DND-41 (cell line): ENCODE measurements at regions not wholly inside any gene's neighbourhood (a gene's known extent, or its start where the extent isn't known, plus 50 kb on each side); places are given as distances from the start of the nearest gene placed in this dataset.

Experiments
- EZH2 ChIP-seq: IDR thresholded peaks from 3 replicates; pipeline ENCODE4 v1.6.1; 2012; ENCODE audit warnings: borderline replicate concordance, low read depth, mild to moderate bottlenecking, moderate library complexity, low read length, inconsistent platforms; ENCODE audit not compliant: severe bottlenecking
- TF ChIP-seq, protein P1 (sequence below): IDR thresholded peaks from 2 replicates; pipeline ENCODE4 v1.5.1; 2012; ENCODE audit warnings: borderline replicate concordance, low read length, moderate library complexity, mild to moderate bottlenecking; ENCODE audit not compliant: poor library complexity, severe bottlenecking; ENCODE audit errors: extremely low read depth

DNA sequence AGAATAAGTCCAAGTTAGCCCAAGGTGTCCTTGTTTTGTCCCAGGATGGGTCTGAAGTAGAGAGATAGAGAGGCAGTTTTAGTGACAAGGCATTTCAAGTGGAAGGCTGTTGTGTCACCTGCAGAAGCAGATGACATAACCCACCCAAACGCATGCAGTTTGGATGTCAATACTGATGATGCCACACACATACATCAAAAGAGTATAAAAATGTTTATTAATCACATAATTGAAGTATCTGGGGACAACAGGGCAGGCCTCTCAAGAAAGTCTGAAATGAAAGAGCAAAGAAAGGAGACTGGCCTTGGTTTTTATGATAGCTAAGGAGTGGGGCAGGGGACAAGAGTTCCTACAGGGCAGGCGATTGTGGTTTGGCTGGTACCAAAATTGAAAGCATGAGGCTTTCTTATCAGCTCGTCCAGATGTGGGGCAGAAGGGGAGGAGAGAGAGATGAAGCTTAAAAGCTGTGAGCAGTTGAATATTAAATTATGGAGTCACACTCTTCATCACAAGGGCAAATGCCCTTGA is 78.4 kb upstream of the TSPAN8 start:
- TF ChIP-seq, protein P1, sequence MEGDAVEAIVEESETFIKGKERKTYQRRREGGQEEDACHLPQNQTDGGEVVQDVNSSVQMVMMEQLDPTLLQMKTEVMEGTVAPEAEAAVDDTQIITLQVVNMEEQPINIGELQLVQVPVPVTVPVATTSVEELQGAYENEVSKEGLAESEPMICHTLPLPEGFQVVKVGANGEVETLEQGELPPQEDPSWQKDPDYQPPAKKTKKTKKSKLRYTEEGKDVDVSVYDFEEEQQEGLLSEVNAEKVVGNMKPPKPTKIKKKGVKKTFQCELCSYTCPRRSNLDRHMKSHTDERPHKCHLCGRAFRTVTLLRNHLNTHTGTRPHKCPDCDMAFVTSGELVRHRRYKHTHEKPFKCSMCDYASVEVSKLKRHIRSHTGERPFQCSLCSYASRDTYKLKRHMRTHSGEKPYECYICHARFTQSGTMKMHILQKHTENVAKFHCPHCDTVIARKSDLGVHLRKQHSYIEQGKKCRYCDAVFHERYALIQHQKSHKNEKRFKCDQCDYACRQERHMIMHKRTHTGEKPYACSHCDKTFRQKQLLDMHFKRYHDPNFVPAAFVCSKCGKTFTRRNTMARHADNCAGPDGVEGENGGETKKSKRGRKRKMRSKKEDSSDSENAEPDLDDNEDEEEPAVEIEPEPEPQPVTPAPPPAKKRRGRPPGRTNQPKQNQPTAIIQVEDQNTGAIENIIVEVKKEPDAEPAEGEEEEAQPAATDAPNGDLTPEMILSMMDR: no peak
- no peak for TF ChIP-seq EZH2
